Endodermal cell (in vitro differentiated cells): ENCODE measurements at regions not wholly inside any gene's neighbourhood (a gene's known extent, or its start where the extent isn't known, plus 50 kb on each side); places are given as distances from the start of the nearest gene placed in this dataset.

ENCODE experiments used
- DNase-seq: peaks from one replicate; pipeline ENCODE4 v3.0.0-alpha.2; 2017
- H3K27ac ChIP-seq: 2 replicates; pipeline ENCODE4 v1.5.1; 2013; ENCODE audit warnings: mild to moderate bottlenecking, low read depth, low read length, moderate library complexity
- H3K27me3 ChIP-seq: 2 replicates; pipeline ENCODE4 v1.6.1; 2013; ENCODE audit warnings: mild to moderate bottlenecking, low read length, moderate library complexity; ENCODE audit not compliant: insufficient read depth, control insufficient read depth, poor library complexity, severe bottlenecking
- H3K36me3 ChIP-seq: 2 replicates; pipeline ENCODE4 v1.7.0; 2013; ENCODE audit warnings: mild to moderate bottlenecking, low read length, moderate library complexity; ENCODE audit not compliant: control insufficient read depth, insufficient read depth
- H3K4me1 ChIP-seq: one replicate; pipeline ENCODE4 v1.7.0; 2013; ENCODE audit warnings: low read length; ENCODE audit not compliant: control insufficient read depth, insufficient read depth
- H3K4me3 ChIP-seq: 2 replicates; pipeline ENCODE4 v1.5.1; 2013; ENCODE audit warnings: mild to moderate bottlenecking, low read length, moderate library complexity
- H3K9ac ChIP-seq: 2 replicates; pipeline ENCODE4 v1.6.1; 2013; ENCODE audit warnings: mild to moderate bottlenecking, low read length, moderate library complexity; ENCODE audit not compliant: poor library complexity, severe bottlenecking; ENCODE audit errors: extremely low read depth
- H3K9me3 ChIP-seq: 2 replicates; pipeline ENCODE4 v1.6.1; 2013; ENCODE audit warnings: mild to moderate bottlenecking, low read length, moderate library complexity; ENCODE audit not compliant: control insufficient read depth
- H3K27ac Mint-ChIP-seq: 2 replicates; pipeline ENCODE4 v1.8.0; 2020; ENCODE audit warnings: mixed read lengths
- H3K27me3 Mint-ChIP-seq: 2 replicates; pipeline ENCODE4 v1.8.0; 2021; ENCODE audit warnings: mild to moderate bottlenecking, mixed read lengths; ENCODE audit not compliant: insufficient read depth
- H3K36me3 Mint-ChIP-seq: 2 replicates; pipeline ENCODE4 v1.8.0; 2020; ENCODE audit warnings: low read depth, mixed read lengths
- H3K4me1 Mint-ChIP-seq: 2 replicates; pipeline ENCODE4 v1.8.0; 2020; ENCODE audit warnings: mixed read lengths
- H3K4me3 Mint-ChIP-seq: 2 replicates; pipeline ENCODE4 v1.8.0; 2020; ENCODE audit warnings: mild to moderate bottlenecking, moderate library complexity, mixed read lengths
- H3K9me3 Mint-ChIP-seq: 2 replicates; pipeline ENCODE4 v1.8.0; 2020; ENCODE audit warnings: mild to moderate bottlenecking, mixed read lengths
- WGBS, 2 experiments: methylation state at CpG; one replicate each; pipeline versions ENCODE4 v1.1.5 to v1.1.7; 2013; ENCODE audit warnings: missing lambda C conversion rate in 2 of 2, mixed read lengths in 1 of 2; ENCODE audit not compliant: insufficient coverage in 1 of 2, insufficient read length in 1 of 2; 5-methylcytosine and 5-hydroxymethylcytosine counted together
- TF ChIP-seq, protein P1 (sequence below): fragments of 200-600 bp; sonication (generic); conservative IDR thresholded peaks from 2 replicates; pipeline ENCODE4 v1.5.0; 2021; ENCODE audit warnings: antibody characterized with exemption, mild to moderate bottlenecking

DNA sequence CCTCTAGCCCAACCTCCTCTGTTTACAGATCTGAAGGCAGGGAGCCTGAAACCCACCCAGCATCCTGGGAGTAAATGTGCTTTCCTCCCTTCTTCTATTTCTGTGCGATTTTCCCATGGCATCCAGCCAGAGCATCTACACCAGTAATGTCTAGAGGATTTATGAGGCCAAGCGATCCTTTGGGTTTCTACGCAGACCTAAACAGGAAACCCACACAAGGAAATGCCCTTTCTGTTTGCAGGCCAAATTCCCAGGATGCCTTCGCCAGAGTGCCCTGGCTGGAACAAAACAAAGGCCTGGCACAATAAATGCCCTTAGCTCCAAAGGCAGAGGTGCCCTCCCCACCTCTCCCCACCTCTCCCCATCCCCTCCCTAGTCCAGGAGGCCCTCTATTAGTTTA, 110.5 kb upstream of the CDC42BPA start:
- 89 to 92% methylated on average over 2 to 4 of the region's 4 CpGs for WGBS, 2 experiments
- H3K27ac ChIP-seq = no peak overlapping the region
- H3K36me3 Mint-ChIP-seq = no peaks in the 10 kb centered on the region

DNA sequence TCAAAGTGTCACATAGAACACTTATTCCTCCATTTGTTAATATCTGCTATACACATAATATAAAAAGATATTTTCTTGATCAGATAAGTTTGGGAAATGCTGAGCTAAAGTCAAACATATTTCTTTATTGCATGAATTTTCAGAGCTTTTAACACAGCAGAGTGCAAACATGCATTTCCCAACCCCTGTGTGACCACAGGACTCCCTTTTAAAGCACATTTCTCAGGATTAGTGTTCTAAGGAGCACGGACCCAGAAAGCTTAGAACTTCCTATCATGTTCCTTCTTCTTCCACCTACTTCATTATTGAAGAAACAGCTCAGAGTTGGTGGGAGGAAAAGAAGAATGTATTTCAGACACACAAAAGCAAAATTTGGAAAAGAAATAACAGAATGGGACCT, 109.1 kb upstream of the CDC42BPA start:
- Histone ChIP-seq H3K27ac (no peak overlapping the region), H3K4me1 (no peaks in the 10 kb centered on the region), H3K36me3 (no peaks in the 10 kb centered on the region), H3K27me3 (no peaks in the 10 kb centered on the region), H3K9me3 (no peaks in the 10 kb centered on the region), H3K4me3 (no peak overlapping the region), H3K9ac (no peak overlapping the region)
- H3K36me3 Mint-ChIP-seq = no peaks in the 10 kb centered on the region
- TF ChIP-seq, protein P1, sequence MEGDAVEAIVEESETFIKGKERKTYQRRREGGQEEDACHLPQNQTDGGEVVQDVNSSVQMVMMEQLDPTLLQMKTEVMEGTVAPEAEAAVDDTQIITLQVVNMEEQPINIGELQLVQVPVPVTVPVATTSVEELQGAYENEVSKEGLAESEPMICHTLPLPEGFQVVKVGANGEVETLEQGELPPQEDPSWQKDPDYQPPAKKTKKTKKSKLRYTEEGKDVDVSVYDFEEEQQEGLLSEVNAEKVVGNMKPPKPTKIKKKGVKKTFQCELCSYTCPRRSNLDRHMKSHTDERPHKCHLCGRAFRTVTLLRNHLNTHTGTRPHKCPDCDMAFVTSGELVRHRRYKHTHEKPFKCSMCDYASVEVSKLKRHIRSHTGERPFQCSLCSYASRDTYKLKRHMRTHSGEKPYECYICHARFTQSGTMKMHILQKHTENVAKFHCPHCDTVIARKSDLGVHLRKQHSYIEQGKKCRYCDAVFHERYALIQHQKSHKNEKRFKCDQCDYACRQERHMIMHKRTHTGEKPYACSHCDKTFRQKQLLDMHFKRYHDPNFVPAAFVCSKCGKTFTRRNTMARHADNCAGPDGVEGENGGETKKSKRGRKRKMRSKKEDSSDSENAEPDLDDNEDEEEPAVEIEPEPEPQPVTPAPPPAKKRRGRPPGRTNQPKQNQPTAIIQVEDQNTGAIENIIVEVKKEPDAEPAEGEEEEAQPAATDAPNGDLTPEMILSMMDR = no peak
- no peak overlapping the region for H3K27ac Mint-ChIP-seq
- H3K4me3 Mint-ChIP-seq = no peak overlapping the region
- 100% methylated on average over 1 of the region's 1 CpG; no CpG with 5 or more reads in 1 of the 2 experiments for WGBS, 2 experiments
- peaks cover 4% of the 10 kb centered on the region for H3K27me3 Mint-ChIP-seq
- DNase-seq = no peak
- H3K4me1 Mint-ChIP-seq = peaks cover 9% of the 10 kb centered on the region
- H3K9me3 Mint-ChIP-seq = no peaks in the 10 kb centered on the region

More for the DNA sequence above, 110.5 kb upstream of the CDC42BPA start:
- H3K4me3 Mint-ChIP-seq = no peak overlapping the region
- peaks cover 4% of the 10 kb centered on the region for H3K27me3 Mint-ChIP-seq
- Histone ChIP-seq H3K36me3 (no peaks in the 10 kb centered on the region), H3K27me3 (no peaks in the 10 kb centered on the region), H3K4me3 (no peak overlapping the region), H3K9ac (no peak overlapping the region), H3K4me1 (no peaks in the 10 kb centered on the region), H3K9me3 (no peaks in the 10 kb centered on the region)
- peaks cover 9% of the 10 kb centered on the region for H3K4me1 Mint-ChIP-seq
- no peak overlapping the region for H3K27ac Mint-ChIP-seq
- TF ChIP-seq, protein P1 = no peak
- DNase-seq = no peak
- no peaks in the 10 kb centered on the region for H3K9me3 Mint-ChIP-seq

- Mint-ChIP-seq H3K27ac (no peak overlapping the region), H3K9me3 (no peaks in the 10 kb centered on the region), H3K27me3 (peaks cover 4% of the 10 kb centered on the region), H3K36me3 (no peaks in the 10 kb centered on the region), H3K4me3 (no peak overlapping the region), H3K4me1 (peaks cover 9% of the 10 kb centered on the region)
- no peaks in the 10 kb centered on the region for H3K27me3 ChIP-seq
- no peaks in the 10 kb centered on the region for H3K4me1 ChIP-seq
- H3K9me3 ChIP-seq = no peaks in the 10 kb centered on the region
- H3K4me3 ChIP-seq = no peak overlapping the region
- H3K27ac ChIP-seq = no peak overlapping the region
- no peaks in the 10 kb centered on the region for H3K36me3 ChIP-seq
- no peak overlapping the region for H3K9ac ChIP-seq
- TF ChIP-seq, protein P1 = no peak
- 92 to 96% methylated on average over 6 to 7 of the region's 7 CpGs for WGBS, 2 experiments
- DNase-seq = no peak
These were observed 106.7 kb upstream of the CDC42BPA start for GRCh38 chr1:227424953-227425352.
